NT2/D1 (cell line): ENCODE measurements at regions not wholly inside any gene's neighbourhood (a gene's known extent, or its start where the extent isn't known, plus 50 kb on each side); places are given as distances from the start of the nearest gene placed in this dataset.
"Not testable (repeated sequence)": the region's sequence is repeated elsewhere in the genome, so short reads cannot be mapped to it uniquely, and the experiment has no call there.

Experiments
- DNase-seq: peaks from one replicate; pipeline ENCODE4 v3.0.0-alpha.2; 2011; ENCODE audit warnings: low read depth, low spot score
- H3K27me3 ChIP-seq: 2 replicates; pipeline ENCODE4 v1.6.0; 2011; ENCODE audit warnings: mild to moderate bottlenecking; ENCODE audit not compliant: insufficient read length, insufficient read depth
- H3K36me3 ChIP-seq: 2 replicates; pipeline ENCODE4 v1.6.1; 2011; ENCODE audit warnings: mild to moderate bottlenecking, low read length, mixed read lengths; ENCODE audit not compliant: insufficient read depth, insufficient read length
- H3K4me1 ChIP-seq: 2 replicates; pipeline ENCODE4 v1.5.1; 2011; ENCODE audit not compliant: insufficient read depth, insufficient read length
- H3K4me3 ChIP-seq: 2 replicates; pipeline ENCODE4 v1.5.1; 2011; ENCODE audit warnings: low read depth; ENCODE audit not compliant: insufficient read length
- H3K9ac ChIP-seq: 2 replicates; pipeline ENCODE4 v1.6.0; 2011; ENCODE audit warnings: low read depth; ENCODE audit not compliant: insufficient read length
- H3K9me3 ChIP-seq: 2 replicates; pipeline ENCODE4 v1.5.1; 2011; ENCODE audit warnings: mild to moderate bottlenecking, low read length; ENCODE audit not compliant: insufficient read depth
- SUZ12 ChIP-seq: IDR thresholded peaks from 2 replicates; pipeline ENCODE4 v1.6.1; 2011; ENCODE audit not compliant: insufficient read length, insufficient read depth; ENCODE audit errors: extremely low read depth
- YY1 ChIP-seq: IDR thresholded peaks from 2 replicates; pipeline ENCODE4 v1.6.1; 2011; ENCODE audit not compliant: insufficient read length, insufficient read depth
- ZNF274 ChIP-seq: IDR thresholded peaks from 2 replicates; pipeline ENCODE4 v1.6.1; 2011; ENCODE audit warnings: mild to moderate bottlenecking, low read depth, low read length

DNA sequence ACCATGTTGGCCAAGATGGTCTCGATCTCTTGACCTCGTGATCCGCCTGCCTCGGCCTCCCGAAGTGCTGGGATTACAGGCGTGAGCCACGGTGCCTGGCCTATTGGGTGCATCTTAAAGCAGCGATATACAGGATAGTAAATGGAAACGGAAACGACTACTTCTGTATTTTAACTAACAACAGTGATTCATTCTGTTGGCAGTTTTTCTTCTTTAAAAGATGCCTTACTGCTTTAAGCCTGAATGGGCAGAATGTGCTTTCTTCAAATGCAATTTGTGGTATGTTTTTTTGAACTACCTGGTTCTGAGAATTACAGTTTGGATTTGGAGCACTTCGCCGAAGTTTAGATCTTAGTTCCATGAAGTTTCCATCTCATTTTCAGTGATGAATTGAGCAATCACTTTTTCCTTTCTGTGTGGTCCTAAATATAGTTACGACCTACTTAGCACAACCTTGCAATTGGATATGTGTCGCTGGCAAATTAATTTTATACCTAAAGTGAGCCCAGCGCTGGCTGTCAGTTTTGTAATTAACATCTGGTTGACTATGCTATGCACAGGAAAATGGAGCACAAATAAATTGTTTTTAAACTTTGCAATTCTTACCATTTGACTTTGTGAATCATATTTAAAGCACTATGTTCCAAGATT lies 53.6 kb upstream of the EIF5 start:
- H3K27me3 ChIP-seq = no peaks in the 10 kb centered on the region
- H3K36me3 ChIP-seq = no peaks in the 10 kb centered on the region
- peak overlapping the region; percentile 6 for H3K4me3 ChIP-seq
- no peak for DNase-seq
- H3K4me1 ChIP-seq = peaks cover 7% of the 10 kb centered on the region
- no peak for TF ChIP-seq YY1
- TF ChIP-seq ZNF274 = no peak
- no peak for TF ChIP-seq SUZ12
- no peak overlapping the region for H3K9ac ChIP-seq
- no peaks in the 10 kb centered on the region; the same call in none of the 2 replicates for H3K9me3 ChIP-seq

DNA sequence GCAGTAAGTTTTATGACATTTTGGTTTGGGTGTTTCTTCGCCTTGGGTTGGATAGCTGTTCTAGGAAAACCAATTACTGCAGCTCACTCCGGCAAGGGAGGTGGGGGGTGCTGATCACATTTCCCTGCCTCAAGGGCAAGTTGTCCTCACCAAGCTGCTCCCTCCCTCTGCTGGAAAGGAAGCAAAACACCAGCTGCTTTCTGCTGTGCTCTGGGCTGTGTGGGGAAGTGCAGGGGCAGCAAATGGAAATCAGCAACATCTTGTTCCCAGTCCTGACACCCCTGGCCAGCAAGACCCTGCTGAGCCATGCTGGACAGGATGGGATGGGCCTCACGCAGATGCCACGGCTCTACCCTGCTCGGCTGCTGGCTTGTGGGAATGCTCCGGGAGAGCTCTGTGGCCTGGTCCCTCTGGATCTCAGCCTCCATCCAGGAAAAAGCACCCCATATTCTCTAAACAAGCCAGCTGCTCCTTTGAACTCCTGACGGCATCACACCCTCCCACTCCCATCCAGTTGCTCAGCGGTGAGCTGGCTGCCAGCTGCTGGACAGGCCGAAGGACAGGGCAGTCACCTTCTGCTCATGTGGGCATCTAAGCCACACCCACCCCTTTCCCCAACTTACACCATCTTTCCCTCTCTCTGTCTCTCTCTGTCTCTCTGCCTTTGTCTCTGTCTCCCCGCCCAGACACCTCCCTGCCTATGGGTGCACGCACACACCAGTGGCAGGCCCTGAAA lies 52.4 kb upstream of the EIF5 start:
- H3K4me1 ChIP-seq = peaks cover 7% of the 10 kb centered on the region
- DNase-seq = peak; percentile 42
- TF ChIP-seq ZNF274 (no peak), SUZ12 (no peak), YY1 (no peak)

DNA sequence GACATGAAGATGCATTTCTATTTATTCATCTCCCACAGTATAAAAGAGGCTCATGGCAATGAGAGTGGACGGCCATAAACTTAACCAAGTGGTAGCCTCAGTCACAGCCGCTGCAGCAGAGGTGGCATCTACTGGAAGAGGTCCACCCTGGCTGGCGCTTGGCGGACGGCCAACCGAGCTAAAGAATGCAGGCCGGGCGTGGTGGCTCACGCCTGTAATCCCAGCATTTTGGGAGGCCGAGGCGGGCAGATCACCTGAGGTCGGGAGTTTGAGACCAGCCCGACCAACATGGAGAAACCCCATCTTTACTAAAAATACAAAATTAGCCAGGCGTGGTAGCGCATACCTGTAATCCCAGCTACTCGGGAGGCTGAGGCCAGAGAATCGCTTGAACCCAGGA lies 51.7 kb upstream of the EIF5 start:
- H3K27me3 ChIP-seq, H3K9me3 ChIP-seq, H3K36me3 ChIP-seq, H3K4me1 ChIP-seq, H3K4me3 ChIP-seq, DNase-seq: not testable (repeated sequence)
- peak overlapping the region; percentile 18 for H3K9ac ChIP-seq

More for the DNA sequence above, 52.4 kb upstream of the EIF5 start:
- Histone ChIP-seq H3K27me3 (no peaks in the 10 kb centered on the region), H3K9me3 (no peaks in the 10 kb centered on the region; the same call in 1 of the 2 replicates), H3K4me3 (no peak overlapping the region), H3K9ac (peak overlapping the region; percentile 18), H3K36me3 (no peaks in the 10 kb centered on the region)

DNA sequence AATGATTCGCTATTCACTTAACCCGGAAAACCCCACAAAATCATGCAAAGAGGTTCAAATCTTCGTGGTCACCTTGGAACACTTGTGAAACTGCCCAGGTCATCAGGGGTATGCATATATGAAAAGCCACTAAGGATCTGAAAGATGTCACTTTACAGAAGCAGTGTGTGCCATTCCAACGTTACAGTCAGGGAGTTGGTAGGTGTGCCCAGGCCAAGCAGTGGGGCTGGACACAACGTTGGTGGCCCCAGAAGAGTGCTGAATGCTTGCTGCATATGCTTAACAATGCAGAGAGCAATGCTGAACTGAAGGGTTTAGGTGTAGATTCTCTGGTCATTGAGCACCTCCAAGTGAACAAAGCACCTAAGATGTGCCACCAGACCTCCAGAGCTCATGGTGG lies 51.1 kb upstream of the EIF5 start:
- H3K9me3 ChIP-seq = no peaks in the 10 kb centered on the region
- H3K36me3 ChIP-seq = no peaks in the 10 kb centered on the region
- TF ChIP-seq ZNF274 = no peak
- TF ChIP-seq SUZ12 = no peak
- TF ChIP-seq YY1 = no peak
- H3K27me3 ChIP-seq = no peaks in the 10 kb centered on the region
- no peak overlapping the region for H3K9ac ChIP-seq
- DNase-seq = no peak
- no peak overlapping the region for H3K4me3 ChIP-seq
- peaks cover 9% of the 10 kb centered on the region for H3K4me1 ChIP-seq

DNA sequence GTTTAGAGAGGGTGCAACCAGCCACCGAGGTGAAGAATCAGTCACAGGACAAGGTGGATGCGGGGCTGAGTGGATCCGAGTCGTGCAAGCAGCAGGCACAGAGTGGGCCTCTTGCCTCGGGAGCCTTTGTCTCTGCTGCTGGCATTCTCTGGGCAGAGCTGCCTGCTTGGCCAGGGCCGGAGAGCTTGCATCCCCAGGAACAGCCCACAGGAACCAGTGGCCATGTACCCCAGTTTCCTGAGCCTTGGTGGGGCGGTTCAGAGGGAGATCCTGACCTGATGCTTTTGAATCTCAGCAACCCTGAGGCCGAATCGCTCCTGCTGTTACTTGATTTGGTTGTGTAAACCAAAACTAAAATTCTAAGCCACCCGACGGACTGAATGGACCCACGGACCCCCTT lies 50.1 kb upstream of the EIF5 start:
- no peaks in the 10 kb centered on the region for H3K27me3 ChIP-seq
- TF ChIP-seq YY1 (no peak), ZNF274 (no peak), SUZ12 (no peak)
- no peak for DNase-seq
- H3K9ac ChIP-seq = no peak overlapping the region
- no peak overlapping the region for H3K4me3 ChIP-seq
- no peaks in the 10 kb centered on the region for H3K9me3 ChIP-seq
- no peaks in the 10 kb centered on the region for H3K36me3 ChIP-seq
- peaks cover 9% of the 10 kb centered on the region for H3K4me1 ChIP-seq
